Esophagus muscularis mucosa (tissue), 4 donors: ENCODE measurements at regions not wholly inside any gene's neighbourhood (a gene's known extent, or its start where the extent isn't known, plus 50 kb on each side); places are given as distances from the start of the nearest gene placed in this dataset.

Experiments used
- CTCF ChIP-seq, 3 experiments: fragments of 200-600 bp in 2 of 3; fragments of 450-650 bp in 1 of 3; sonication (generic) in 2 of 3; IDR thresholded peaks; one replicate each; pipeline ENCODE4 v1.5.1; 2017 to 2019; ENCODE audit warnings: antibody characterized with exemption in 3 of 3, mild to moderate bottlenecking in 2 of 3, moderate library complexity in 1 of 3
- EP300 ChIP-seq: sonication (generic); formaldehyde crosslinking; IDR thresholded peaks from one replicate; pipeline ENCODE4 v1.6.1; 2017; ENCODE audit warnings: antibody characterized with exemption
- POLR2A ChIP-seq: fragments of 450-650 bp; IDR thresholded peaks from one replicate; pipeline ENCODE4 v1.6.1; 2017; ENCODE audit warnings: antibody characterized with exemption, moderate library complexity, mild to moderate bottlenecking, low read depth
- POLR2AphosphoS5 ChIP-seq, 2 donors: sonication (generic); formaldehyde crosslinking; IDR thresholded peaks; one replicate each; pipeline ENCODE4 v1.6.1; 2017; ENCODE audit warnings: antibody characterized with exemption in 2 of 2

- TF ChIP-seq CTCF (IDR thresholded peaks at IDR 0.05) (no peak), POLR2AphosphoS5 (IDR thresholded peaks at IDR 0.05) (no peak), POLR2A (no peak), EP300 (no peak)
These were observed 132.0 kb upstream of the SVIL start for GRCh38 chr10:29766753-29767152.
